ENCODE measurements at regions not wholly inside any gene's neighbourhood (a gene's known extent, or its start where the extent isn't known, plus 50 kb on each side); places are given as distances from the start of the nearest gene placed in this dataset.

GRCh38 chr17:69854225-69854780, 220.7 kb upstream of the KCNJ16 start:
- no peak for DNase-seq

GRCh38 chr17:69856946-69857345, 218.1 kb upstream of the KCNJ16 start:
- DNase-seq: no peak

DNA sequence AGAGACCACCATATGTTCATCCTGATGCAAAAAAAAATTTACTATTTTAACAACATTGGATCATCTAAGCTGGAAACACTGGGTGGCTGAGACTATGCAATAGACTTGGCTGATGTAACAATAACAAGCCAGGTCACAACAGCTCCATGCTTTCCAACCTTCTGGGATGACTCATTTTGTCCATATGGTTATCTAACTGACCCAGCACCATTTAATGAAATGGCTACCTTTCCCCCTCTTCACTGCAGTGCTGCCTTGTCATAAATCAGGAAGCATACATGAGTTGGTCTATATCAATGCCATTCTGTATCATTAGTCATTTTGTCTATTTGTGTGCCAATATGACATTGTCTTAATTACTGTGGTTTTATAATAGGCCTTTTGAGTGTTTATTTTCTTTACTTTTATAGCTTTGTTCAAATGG, 217.6 kb upstream of the KCNJ16 start:
- peak in 2 of 3 experiments; percentile 2 to 20 for DNase-seq

- DNase-seq: no peak
Measured at GRCh38 chr17:69858460-69858859, 216.6 kb upstream of the KCNJ16 start.

DNA sequence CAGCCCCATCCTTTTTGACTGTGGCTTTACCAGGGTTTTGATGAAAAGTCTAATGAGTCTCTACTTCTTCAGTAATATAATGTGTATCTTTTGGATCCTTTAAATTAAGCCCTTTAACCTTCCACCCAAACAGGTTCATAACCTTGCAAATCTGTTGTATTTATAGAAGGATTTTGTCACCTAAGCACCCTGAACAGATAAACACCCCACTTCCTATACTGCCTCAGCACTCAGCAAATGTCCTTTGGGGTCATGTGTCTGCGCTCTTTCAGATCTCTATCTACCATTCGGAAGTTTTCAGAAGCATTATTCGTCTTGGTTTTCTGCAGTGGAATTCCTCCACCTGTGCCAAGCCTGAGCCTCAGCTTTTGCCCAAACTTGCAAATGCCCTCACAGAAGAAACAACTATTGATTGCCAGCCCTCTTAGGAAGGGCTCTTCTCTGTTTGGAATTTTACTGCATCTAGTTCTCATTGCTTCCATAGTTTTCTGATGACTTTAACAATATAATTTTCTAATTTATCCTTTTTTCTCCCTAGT, 214.8 kb upstream of the KCNJ16 start:
- no peak for DNase-seq

DNA sequence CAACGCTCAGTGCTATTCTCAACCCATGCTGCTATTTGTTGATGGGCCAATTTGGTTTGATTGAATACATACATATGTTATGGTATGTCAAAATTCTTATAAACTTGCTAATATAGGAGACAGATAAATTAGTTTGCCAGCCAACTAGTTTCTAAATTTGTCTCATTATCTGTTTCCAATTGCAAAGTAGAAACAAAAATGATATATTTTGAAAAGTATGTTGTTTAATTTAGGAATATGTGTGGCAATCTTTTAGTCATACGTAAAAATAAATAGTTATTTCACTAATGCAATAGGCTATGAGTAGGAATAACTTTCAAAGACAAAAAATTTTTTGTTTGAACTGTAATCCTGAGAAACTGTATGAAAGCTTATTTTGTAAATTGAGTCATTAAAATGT, 210.6 kb upstream of the KCNJ16 start:
- DNase-seq: no peak

- DNase-seq: no peak
Measured at GRCh38 chr17:69869667-69870066, 205.4 kb upstream of the KCNJ16 start.

GRCh38 chr17:69870091-69870530, 204.9 kb upstream of the KCNJ16 start:
- no peak for DNase-seq

DNA sequence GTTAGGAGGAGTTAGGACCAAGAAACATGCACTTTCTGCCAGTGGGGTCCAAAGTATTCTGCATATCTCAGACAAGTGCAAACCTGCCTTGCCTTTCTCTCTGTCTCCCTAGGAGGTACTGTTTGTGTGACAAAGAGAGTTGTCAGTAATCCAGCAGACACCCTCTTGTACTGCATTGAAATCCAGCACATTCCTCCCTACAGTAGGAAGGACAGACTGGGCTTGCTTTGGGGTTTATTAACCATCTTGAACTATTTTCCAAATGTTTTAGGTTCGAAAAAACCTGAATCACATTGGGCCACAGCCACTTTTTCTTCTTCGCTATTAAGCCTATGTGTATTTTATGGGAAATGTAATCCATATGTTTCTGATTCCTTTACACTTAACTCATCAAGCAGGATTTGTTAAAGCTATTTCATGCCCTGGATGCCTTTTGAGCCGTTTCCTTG, 204.2 kb upstream of the KCNJ16 start:
- no peak for DNase-seq

GRCh38 chr17:69871318-69871717, 203.7 kb upstream of the KCNJ16 start:
- DNase-seq: no peak

DNA sequence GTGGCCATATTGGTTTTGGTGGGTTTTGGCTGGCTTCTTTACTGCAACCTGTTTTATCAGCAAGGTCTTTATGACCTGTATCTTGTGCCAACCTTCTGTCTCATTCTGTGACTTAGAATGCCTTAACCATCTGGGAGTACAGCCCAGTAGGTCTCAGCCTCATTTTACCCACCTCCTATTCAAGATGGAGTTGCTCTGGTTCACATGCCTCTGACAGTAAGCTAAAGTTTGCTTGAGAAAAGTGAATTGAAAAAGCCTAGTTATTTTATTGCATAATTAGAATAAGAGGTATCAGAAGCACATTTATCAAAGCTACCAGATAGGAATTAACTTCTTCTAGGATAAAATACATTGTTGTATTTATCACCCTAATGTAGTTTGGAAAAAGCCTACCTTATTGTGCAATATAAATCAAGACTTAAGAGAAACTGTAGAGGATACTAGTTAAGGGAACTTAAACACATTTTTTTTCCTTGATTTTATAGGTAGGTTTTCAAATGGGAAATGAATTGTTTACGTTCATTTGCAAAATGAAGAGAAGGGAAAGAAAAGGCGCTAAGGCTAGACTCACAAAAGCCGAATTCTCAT, 202.3 kb upstream of the KCNJ16 start:
- DNase-seq: no peak

DNA sequence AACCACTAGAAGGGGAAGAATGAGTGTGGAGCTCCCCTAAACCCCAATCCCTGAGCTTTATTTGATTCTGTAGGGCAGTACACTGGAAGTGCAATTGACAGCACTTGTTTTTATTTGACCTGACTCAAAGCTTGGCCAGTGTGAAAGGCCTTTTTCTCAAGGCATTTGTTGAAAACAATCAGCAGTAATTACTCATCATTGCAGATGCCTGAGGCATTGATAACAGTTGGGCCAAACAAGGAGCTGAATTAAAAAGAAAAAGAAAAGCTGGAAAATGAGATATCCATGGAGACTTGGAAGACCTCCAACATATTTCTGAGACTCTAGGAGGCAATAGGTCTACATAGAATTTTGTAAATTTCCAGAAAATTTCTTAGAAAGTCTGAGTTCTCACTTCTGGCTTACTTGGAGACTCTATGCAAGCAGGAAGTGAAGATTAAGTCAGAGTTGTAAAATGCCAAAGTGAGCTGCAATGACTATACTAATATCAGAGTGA, 200.8 kb upstream of the KCNJ16 start:
- DNase-seq: peak in 1 of 3 experiments; percentile 4

GRCh38 chr17:69876757-69877156, 198.3 kb upstream of the KCNJ16 start:
- DNase-seq: no peak

DNA sequence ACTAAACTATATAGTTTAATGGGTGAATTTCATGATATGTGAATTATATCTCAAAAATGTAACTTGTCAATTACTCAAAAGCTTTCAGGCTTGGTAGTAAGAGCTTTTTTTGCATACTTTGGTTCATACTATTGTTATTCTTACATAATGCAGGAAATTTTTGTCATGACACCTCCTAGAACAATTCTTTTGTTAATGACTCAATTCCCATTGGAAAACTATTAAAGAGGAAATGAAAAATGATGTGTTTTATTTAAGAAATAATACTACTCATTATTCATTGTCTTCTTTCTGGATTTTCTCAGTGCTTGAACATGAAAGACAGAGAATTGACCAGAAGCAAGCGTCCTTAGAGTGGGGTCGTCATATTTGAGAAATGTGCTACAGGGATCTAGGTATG, 196.4 kb upstream of the KCNJ16 start:
- DNase-seq: no peak

- no peak for DNase-seq
Measured at GRCh38 chr17:69879576-69879975, 195.4 kb upstream of the KCNJ16 start.

DNA sequence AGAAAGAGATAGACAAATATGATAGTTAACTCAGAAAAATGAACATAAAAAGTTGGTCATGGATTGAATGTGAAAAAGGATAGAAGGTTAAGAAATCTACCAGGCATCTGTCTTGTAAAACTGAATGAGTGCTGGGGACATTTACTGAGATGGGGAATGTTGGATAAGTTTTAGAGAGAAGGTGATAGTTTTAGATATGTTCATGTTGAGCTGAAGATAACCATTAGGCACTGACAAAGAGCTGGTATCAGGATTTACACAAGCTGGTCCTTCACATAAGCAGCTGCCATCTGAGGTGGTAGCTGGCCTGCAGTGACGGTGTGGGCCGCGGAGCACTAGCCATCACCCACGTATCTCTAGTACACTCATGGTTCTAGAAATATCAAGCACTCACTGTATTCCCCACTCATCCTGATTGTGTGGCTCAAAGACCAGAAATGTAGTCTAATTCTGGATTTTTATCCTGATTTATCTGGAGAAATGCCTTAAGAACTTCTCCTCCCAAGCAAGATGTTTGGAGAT, 194.4 kb upstream of the KCNJ16 start:
- no peak for DNase-seq

GRCh38 chr17:69882281-69882680, 192.7 kb upstream of the KCNJ16 start:
- DNase-seq: no peak

DNA sequence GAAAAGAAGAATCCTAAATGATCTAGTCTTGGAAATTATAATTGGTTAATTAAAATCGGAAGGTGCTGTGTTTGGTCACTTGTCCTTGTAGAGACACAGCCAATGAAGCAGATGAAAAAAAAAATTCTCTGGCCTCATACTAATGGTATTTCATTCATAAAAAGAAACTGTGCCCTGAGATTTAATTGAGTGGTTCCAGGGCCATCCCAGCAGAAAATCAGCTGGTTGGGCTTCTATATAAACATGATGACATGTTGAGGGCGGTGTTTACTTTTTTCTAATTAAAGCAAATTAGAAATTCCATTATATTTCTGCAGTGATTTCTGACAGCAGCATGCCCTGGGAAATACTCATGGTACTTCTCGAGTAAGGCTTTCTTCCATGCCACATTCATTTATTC, 191.9 kb upstream of the KCNJ16 start:
- no peak for DNase-seq

- no peak for DNase-seq
Measured at GRCh38 chr17:69884356-69884755, 190.7 kb upstream of the KCNJ16 start.

DNA sequence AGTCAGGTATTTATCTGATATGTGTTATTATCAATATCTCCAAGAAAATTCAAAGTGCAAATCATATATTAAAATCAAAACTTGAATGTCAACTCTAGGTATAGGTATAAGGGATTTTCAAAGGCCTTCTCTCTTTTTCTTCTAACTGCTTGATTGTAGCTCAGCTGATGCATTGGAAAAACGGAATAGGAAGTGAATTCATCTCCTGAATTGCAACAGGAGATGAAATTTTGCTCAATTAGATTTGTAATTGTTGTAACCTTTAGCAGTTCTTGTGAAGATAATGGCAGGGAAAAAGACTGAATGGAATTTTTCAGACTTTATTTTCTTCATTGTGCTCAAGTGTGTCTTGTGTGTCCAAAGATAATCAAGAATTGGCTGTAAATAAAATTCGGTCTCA, 190.2 kb upstream of the KCNJ16 start:
- no peak for DNase-seq

- no peak for DNase-seq
Measured at GRCh38 chr17:69898601-69899000, 176.4 kb upstream of the KCNJ16 start.

GRCh38 chr17:69900101-69900500, 174.9 kb upstream of the KCNJ16 start:
- DNase-seq: no peak

DNA sequence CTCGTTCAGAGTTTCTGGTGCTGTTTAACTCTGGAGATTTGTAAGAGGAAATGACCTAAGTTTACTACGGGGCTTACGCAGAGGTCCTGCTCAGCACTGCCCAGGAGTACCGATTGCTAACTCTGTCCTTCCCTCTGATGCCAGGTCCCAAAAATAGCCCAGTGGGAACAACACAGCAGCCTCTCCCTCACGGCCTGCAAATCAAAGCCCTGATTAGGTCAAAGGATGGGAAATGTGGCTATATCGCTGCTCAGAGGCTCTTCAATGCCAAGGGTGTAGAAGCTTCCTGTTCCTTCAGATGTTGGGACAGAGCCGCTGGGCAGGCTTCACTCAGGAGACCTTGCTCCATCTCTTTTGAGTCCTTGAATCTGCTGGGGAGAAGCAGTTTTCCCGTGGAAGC, 174.2 kb upstream of the KCNJ16 start:
- DNase-seq: no peak

DNA sequence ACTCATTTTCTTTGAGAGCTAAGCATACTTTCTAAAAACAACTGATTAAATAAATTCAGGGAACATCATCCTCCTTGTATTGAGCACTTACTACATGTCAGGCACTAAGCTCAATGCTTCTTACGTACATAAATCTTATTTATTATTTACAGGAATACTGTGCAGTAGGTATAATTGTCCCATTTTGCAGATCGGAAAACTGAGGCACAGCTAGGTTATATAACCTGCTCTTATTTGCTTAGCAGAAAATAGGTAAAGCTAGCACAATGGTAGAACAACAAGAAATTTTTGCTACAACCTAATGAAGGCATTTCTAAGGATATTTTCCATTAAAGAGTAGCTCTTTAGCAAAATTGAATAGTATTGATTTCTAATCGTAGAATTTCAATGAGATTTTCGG, 168.7 kb upstream of the KCNJ16 start:
- DNase-seq: no peak

All from NCI-H1417 (cell line).